ENCODE measurements at regions not wholly inside any gene's neighbourhood (a gene's known extent, or its start where the extent isn't known, plus 50 kb on each side); places are given as distances from the start of the nearest gene placed in this dataset.

- TF ChIP-seq CTCF (IDR thresholded peaks at IDR 0.05; ENCODE audit: insufficient read depth, low read depth, low read length) (no peak), EZH2 (IDR thresholded peaks at IDR 0.05; ENCODE audit: insufficient read depth, low read length) (no peak)
These were observed 389.0 kb downstream of the KLF12 start for GRCh38 chr13:73745190-73745589.
